Femur (tissue), 1 donor: ENCODE measurements at regions not wholly inside any gene's neighbourhood (a gene's known extent, or its start where the extent isn't known, plus 50 kb on each side); places are given as distances from the start of the nearest gene placed in this dataset.

Source experiments
- DNase-seq: peaks from one replicate; pipeline ENCODE4 v3.0.0-alpha.2; 2017

DNA sequence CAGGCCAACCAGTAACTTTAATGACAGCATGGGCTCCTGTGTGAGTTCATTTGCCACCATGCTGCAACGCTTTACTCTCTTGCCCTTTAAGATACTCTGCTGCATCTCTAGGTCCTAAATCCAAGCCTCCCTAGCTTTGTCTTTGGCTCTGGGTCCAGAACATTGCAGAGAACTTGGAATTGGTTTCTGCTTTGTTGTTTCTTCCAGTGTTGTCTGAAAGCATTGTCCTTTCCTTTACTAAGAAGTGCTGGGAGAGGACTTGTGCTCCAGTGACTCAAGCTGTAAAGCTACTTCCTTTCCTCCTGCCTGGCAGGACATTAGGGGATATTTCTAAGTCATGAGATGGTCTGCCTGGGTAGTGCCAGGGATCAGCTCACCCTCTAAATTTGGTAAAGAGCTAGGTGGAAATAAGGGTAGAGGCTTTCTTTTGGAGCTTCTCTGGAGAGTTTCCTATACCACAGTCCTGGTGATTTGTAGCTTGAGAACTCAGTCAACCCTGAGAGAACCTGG lies 202.5 kb upstream of the CADM1 start:
- DNase-seq, result no peak

DNA sequence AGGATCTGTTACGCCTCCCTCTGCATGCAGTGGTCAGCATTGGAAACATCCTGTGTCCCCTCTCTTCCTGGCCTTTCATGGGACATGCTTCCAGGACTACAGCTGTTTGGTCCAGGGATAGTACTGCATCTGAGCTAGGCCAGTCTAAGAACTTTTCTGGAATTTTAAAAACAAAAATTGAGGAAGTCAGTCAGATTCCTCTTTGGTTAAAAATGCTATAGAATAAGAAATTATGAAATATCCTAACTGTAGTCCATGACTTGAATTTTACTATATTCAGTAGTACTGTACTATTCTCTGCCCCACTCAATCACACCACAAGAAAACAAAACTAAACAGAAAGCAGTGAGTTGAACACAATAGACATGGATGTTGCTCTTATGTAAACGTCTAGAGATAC lies 201.0 kb upstream of the CADM1 start:
- no peak for DNase-seq

DNA sequence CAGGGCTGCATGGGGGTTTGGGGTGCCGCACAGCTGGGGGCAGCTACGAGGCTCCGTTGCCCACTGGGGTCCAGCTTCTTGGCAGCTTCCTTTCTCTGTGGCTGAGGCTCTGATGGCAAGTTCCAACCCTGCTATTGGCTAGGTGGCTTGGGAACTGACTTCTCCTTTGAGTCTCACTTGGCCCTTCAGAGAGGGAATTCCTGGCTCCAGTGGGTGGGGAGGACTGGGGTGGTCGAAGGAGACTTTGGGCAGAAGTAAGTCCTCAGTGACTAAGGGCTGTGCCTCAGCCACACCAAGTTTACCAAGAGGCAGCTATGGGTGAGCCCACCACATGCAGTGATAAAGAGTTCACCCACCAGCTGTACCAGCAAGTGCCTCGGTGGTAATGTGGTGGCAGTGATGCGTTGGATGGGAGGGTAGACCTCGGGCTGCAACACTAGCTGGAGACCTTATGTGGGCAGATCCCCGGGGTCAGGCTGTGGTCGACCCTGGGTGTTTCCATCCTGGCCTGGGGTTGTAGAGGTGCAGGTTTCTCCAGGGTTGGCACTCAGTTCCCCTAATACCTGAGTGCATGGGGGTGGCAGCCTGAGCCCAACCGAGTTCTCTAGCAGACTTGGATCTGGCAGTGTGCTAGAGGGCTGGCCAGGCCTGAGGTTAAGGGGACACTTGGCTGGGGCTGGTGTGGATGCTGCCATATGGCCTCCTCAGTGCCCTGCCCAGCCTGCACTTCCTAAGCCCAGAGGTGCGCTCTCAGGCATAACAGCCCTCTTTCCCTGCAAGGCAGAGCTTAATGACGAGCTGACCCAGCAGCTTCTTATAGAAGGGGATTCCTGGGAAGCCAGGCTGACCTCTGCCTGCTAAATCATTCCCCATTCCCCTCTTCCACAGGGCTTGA lies 197.0 kb upstream of the CADM1 start:
- no peak for DNase-seq

DNA sequence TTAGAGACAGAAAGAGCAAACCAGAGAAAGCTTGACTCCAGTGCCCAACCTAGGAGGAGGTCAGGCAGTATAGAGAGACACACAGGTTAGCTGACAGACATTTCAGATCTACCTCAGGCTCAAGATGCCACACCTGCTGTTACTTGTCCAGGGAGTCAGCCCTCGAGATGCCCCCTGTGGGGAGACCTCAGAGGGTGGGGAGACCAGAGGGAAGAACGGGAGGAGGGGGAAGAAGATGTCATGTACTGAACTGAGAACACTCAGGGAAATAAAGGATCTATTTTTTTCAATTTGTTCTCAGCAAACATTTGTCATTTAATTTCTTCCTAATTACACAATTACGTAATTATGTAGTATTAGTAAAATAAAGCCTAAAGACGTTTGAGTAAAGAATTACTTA lies 196.3 kb upstream of the CADM1 start:
- no peak for DNase-seq

DNA sequence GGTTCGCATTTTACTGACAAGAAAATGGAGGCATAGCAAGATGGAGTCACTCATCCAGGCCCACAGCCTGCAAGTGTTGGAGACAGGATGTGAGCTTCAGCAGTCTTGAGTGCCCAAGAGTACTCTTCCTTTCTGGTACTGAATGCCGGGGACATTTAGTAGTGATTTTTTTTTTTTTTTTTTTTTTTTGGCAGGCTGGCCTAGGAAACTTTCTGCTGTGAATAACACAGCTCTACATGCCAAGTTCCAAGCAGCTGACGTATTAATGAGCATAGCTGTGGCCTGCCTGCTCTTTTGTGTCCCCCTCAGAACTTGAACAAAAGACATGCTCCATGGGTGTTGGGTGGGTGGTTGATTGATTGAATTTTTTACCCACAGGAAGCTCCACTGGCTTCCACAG lies 195.5 kb upstream of the CADM1 start:
- DNase-seq, result peak; percentile 79

DNA sequence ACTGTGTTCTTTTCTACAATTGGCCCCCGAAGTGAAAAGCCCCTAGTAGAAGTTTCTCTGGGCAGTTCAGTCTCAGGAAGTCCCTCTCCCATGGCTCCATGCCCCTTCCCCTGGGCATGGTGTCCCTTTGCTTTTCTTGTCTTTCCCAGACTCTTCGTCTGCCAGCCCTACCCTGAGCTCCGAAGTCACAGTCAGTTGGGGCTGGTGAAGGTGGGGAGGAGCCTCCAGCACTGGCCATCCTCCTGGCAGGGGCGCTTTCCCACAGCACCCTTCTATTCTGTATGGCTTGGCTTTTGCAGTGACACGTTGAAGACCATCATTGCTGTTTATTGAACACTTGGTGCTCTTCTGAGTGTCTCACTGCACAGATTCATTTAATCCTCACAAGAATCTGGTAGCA lies 195.1 kb upstream of the CADM1 start:
- no peak for DNase-seq

DNA sequence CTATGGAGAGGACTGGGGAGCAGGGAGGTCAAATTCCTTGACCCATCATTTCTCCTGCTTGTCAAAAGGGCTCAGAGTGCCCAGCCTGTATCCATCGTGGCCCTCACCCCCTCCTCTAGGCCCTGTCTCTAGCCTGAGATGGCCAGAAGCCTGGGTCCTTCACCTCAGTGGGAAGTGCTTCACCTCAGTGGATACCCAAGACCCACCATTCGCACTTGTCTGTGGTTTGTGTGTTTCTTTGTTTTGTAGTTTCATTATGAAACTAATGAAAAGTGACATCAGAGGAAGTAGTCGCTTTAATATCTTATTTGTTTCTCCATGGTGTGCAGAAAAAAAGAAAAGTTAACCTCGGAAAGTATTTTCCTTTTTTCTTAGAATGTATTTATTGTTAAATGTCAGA lies 194.0 kb upstream of the CADM1 start:
- no peak for DNase-seq

DNA sequence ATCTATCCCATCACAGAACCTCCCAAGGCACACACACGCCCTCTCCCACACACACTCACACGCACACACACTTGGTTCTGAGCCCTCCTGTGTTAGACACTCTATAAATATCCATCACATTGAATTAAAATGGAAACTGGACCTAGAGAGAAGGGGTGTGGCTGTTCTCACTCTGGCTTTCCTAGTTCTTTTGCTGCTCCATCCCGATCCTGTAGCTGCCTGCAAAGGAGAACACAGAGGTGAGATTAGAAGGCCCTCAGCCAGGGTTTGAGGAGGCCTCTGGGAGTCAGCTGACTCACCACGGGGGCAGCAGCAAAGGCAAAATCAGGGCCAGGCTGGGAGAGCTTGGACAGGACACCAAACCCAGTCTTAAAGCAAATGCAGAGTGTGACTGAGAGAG lies 192.3 kb upstream of the CADM1 start:
- DNase-seq, result peak; percentile 58

DNA sequence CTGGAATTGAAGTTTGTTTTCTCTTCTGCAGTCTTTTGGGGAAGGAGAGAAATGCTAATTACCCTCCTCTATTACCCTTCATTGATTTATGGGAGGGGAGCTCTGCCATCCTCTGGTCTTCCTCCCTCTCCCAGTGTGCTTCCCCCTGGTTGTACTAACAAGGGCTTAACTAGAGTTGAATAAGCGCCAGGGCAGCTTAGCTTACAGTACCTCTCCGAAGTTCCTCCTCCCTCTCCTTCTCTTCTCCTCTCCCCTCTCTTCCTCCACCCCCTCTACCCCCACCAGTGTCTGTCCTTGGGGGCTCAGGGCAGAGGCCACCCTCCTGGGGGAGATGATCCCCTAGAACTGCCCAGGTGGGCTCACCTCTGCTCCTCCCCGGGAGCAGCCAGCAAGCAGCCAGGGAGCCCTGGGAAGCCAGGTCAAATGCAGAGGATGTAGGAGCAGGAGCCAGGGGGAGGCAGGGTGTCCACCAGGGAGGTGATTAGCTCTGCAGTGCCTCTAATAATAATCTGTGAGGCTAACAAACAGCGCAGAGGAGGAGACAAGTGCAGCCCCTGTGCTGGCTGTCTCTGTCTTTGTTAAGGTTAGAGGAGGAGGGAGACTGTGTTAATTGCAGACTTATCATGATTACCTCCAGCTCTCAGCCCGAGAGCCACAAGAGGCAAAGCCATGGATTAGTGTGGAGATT lies 191.6 kb upstream of the CADM1 start:
- no peak for DNase-seq

DNA sequence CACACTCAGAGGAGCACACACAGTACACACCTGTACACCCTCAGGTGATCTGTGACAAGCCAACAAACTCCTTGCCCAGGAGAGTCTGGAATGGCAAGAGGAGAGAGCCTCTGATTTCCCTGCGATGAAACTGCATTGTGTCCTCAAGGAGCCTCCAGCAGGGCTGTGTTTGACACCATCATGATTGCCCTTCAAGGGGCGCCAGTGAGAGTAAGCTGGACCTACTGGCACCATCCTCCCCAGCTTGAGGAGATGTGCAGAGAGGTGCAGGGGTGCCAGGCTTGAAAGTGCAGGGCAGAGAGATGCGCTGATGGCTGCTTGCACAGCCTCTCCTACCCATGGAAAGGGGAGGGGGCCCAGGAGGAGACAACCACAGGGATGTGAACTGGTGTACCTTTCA lies 188.8 kb upstream of the CADM1 start:
- DNase-seq, result no peak

DNA sequence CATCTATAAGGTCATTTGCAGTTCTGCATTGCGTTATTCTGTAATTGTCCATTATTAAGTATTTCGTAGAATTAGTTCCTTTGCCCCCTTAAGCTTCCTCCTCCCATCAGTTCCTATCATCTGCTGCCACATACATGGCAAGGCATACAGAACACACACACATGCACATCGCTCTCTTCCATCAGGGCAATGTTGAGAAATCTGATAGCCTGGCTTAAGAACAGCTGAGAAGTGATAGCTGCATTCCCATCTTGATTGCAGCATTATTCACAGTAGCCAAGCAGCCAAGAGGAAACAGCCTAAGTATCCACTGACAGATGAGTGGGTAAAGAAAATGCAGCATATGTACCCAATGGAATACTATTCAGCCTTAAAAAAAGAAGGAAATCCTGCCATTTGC lies 186.8 kb upstream of the CADM1 start:
- no peak for DNase-seq

DNA sequence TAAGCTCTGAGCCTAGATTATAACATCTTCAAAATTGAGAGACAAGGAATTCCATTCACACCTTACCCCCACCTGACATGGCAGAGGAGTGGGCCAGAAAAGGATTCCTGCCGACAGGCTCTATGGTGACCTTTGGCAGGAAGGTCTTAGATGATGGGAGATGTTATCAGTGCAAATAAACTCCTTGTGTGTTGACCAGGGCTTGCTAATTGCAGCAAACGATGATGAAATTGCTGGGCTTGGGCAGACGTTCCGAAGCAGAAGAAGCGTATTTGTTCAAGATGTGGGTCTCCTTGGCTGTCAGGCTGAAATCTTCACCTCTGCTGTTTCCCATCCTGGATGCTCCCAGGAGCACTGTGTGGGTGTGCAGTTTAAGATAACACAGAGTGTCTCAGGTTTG lies 183.7 kb upstream of the CADM1 start:
- no peak for DNase-seq

DNA sequence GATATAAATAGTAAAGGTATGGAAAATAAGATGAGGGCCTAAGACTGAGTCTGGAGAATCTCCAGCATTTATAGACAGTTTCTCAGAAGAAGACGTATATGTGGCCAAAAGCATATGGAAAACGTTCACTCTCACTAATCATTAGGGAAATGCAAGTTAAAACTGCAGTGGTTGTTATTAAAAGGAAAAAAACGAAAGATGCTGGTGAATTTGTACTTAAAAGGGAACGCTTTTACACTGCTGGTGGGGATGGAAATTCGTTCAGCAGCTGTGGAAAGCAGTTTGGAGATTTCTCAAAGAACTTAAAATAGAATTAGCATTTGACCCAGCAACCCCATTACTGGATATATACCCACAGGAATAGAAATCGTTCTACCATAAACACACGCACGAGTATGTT lies 180.5 kb upstream of the CADM1 start:
- no peak for DNase-seq

DNA sequence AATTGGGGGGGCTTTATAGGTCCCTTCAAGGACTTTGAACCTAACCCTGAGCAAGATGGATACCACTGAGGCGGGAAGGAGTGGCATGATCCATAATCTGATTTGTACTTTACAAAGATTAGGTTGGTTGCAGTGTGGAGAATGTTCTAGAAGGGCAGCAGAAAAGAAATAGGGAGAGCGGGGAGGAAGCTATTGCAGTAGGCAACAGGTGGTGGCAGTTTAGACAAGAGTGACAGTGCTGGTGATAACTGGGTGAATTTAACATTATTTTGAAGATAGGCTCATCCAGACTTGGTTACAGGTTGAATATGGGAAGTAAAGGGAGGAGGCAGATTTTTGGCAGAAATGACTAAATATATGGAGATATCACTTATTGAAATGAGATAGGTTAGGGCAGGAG lies 179.9 kb upstream of the CADM1 start:
- DNase-seq, result no peak

DNA sequence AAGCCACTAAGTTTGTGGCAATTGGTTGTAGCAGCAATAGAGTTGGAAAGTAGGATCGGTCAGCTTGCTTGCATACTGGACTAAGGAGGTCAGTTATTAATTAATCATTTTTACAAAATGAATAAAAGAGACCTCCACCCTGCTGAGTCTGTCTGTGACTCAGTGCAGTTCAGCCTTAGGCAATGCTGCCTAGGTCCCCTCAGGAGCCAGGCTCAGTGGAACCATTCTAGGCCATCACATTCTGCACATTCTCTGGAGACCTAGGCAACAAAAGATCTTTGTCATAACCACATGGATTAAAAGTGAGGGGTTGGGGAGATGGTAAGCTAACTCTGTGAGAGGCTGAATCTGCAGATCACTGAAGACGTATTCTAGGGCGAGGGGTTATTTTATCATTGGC lies 178.7 kb upstream of the CADM1 start:
- DNase-seq, result no peak

DNA sequence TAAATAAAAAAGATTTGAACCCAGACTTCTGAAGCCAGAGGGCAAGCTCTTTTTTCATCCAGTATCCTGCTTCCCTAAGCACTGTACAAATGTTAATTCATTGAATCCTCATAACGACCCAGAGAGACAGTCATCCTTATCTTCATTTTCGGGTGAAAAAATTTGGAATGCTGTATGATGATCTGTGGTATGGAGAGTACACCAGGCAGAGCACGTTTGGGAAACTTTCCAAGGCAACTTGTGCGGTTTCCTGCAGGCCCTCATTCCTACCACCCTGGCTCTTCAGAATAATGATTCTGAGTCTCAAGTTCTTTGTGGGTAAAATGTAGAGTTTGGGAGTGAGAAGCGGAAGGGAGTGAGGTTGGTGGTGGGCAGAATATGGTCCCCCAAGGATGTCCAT lies 177.9 kb upstream of the CADM1 start:
- no peak for DNase-seq

DNA sequence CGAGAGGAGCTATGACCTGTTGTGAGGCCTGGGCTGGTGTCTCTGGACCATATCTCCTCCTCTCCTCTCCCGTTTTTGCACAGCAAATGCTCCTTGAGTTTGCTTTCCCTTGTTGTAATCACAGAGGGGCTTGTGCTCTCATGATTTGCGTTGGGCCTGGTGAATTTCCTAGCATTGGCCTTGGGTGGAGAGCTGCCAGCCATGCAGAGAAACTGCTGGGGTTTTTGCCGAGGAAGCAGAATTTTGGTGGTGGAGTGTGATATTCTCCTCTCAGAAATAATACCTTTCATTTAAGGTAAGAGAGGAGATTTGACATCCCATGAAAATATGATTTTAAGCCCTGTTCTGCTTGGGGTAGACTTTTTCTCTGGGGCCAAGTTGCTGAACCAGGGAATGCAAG lies 175.7 kb upstream of the CADM1 start:
- no peak for DNase-seq

DNA sequence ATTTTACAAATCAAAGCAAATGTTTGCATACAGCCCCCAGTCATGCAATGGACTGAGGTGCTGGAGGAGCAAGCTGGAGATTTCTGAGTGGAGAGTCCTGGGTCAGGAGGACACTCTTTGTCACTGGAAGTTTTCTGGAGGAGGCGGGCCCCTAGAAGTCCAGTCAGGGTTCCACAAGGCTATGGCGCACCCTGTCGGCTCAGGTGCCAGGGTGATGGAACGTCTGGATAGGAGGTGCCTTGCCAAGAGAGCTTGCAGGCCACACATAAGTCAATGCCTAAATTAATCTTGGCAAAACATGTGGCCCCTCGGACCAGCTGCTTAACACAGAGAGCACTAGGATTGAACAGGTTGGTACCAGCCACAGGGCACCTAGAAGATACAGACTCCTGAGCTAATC lies 174.7 kb upstream of the CADM1 start:
- DNase-seq, result no peak

DNA sequence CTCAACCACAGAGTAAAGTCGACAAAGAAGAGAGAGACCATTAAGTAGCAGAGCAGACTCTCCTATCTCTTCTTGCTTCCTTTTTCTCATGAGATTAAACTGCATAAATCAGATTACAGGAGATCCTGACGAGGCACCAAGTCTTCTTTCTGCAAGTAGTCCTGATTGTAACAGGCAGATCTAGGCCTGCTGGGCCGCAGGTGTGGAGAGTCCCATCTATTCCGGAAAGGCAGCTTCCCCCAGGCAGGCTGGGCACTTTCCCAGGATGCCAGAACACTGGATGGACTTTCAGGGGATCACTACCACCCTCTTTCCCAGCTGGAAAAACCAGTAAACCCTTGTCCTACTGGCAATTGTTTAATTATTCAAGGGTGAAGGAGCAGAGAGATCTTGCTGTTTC lies 173.0 kb upstream of the CADM1 start:
- DNase-seq, result no peak

DNA sequence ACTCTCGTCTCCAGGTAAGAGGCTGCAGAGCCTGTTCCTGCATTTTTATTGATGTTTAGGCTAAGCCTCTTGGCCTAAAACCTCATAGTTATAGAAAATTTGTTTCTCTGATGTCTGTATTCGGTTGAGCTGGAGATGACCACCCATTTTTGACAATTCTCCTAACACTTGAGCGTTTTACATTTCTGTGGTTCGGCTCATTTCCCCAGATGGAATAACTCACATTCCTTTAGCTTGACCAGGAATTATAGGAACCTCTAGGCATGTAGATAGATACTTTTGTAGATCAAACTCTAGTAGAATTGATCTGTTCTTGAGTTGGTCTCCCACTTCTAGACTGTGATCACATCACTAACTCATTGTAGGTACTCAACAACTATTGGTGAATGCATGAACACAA lies 172.6 kb upstream of the CADM1 start:
- DNase-seq, result no peak

DNA sequence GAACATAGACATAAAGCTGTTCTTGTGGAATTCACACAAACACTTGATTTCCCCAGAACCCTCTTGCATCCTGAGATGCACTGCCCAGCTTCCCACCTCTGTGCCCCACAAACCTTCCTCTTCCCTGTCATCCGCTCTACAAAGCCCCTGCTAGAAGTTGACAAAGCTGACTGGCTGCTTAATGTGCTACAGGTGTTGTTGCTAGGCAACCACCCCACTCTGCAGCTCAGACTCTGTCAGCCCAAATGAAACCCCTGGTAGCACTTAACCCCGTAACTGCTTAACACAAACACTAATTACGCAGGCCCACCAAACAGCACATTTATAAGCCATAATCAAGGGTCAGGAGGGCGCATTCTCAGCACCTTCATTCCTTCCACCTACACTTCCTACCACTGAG lies 172.0 kb upstream of the CADM1 start:
- DNase-seq, result no peak

DNA sequence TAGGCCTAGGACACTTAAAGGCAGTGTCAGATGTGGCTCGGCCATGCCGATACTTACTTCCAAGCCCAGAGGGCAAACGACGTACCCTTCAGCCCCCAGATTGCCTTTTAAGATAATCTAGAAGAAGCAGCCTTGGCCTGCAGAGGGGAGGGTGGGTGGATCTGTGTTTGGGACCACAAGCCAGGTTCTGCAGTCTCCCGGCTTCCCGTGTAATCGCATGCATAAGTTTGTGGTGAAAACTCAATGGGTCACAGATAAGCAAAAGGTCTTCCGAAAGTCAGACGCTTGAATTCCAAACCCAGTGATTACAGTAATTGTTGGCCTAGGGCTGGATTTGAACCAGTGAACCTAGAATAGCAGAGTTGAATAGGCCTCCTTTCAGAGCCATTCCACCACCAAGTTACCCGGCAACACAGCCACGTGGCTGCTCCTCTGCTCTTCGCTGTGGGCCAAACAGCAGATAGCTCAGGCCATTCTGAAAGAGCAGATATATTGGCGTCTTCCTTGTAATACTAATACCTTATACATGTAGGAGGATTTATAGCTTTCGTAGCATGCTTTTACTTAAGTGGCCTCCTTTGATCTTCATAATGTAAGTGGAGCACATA lies 170.8 kb upstream of the CADM1 start:
- DNase-seq, result peak; percentile 33

DNA sequence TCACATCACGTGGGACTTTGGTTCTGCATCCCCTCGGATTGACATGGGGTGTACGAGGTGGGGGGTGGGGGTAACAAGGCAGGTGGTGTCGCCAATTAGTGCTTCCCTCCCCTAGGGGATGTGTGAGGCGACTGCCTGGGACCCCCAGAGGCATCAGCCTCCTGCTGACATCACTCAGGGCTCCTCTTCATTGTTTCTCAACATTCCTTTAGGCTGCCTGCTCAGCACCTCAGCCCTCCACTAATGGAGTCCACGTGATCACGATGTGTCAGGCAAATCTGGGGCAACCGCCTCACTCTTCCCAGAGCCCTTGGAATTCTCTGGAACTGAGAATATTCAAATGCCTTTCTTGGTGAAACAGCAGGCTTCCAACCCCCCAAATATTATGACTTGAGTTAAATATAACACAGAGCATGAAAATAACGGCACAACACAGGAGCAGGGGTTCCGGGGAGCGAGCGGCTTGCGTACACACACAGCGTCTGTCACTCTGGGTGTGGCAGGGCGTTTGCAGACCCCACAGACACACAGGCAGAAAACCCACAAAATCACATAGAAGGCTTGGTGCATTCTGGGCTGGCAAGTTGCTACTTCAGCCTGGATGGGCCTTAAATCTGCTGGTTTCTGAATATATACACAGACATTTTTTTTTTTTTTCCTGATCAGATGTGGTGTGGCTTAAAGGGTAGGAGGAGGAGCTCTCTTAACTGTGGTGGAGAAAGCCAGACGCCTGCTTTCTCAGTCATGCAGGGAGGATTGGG lies 170.1 kb upstream of the CADM1 start:
- peak; percentile 41 for DNase-seq
